Body of pancreas (tissue), 4 donors: ENCODE measurements at regions not wholly inside any gene's neighbourhood (a gene's known extent, or its start where the extent isn't known, plus 50 kb on each side); places are given as distances from the start of the nearest gene placed in this dataset.

Experiments used
- ATAC-seq: fragments of 150-250 bp; one replicate; pipeline ENCODE4 v1.9.1; 2016
- DNase-seq, 4 donors: peaks; one replicate each; pipeline ENCODE4 v3.0.0-alpha.2; 2019
- H3K27ac ChIP-seq, 4 donors: fragments of 200-600 bp; sonication (generic); 1 replicate in 3 of 4; 2 replicates in 1 of 4; pipeline versions ENCODE4 v1.5.1 to v1.6.1; 2016 to 2019; ENCODE audit warnings: mild to moderate bottlenecking in 1 of 4, mixed read lengths in 1 of 4, moderate library complexity in 1 of 4
- H3K27me3 ChIP-seq, 2 donors: fragments of 200-600 bp; sonication (generic); one replicate each; pipeline ENCODE4 v1.6.0; 2016; ENCODE audit warnings: mild to moderate bottlenecking in 1 of 2
- H3K36me3 ChIP-seq, 2 donors: fragments of 200-600 bp; sonication (generic); replicated peaks in 1 of 2; 2 replicates each; pipeline ENCODE4 v1.5.1; 2016; ENCODE audit warnings: low read depth in 2 of 2; ENCODE audit not compliant: insufficient read depth in 1 of 2
- H3K4me1 ChIP-seq: fragments of 200-600 bp; sonication (generic); one replicate; pipeline ENCODE4 v1.6.0; 2016
- H3K4me3 ChIP-seq, 2 donors: fragments of 200-600 bp; sonication (generic); 1 replicate in 1 of 2; 2 replicates in 1 of 2; pipeline ENCODE4 v1.5.1; 2016 to 2019
- H3K9me3 ChIP-seq, 3 donors: fragments of 200-600 bp; sonication (generic); 1 replicate in 2 of 3; 2 replicates in 1 of 3; pipeline ENCODE4 v1.5.1; 2016
- POLR2A ChIP-seq, 3 donors: fragments of 450-650 bp; IDR thresholded peaks; one replicate each; pipeline ENCODE4 v1.6.1; 2016; ENCODE audit warnings: antibody characterized with exemption in 3 of 3, mild to moderate bottlenecking in 2 of 3
- WGBS, 2 donors: methylation state at CpG; one replicate each; pipeline ENCODE4 v1.1.5; 2017; 5-methylcytosine and 5-hydroxymethylcytosine counted together
- intact Hi-C: fragments of 100-400 bp; cut with DNase I; formaldehyde crosslinking; loops from one replicate; pipeline ENCODE4 v1.15.1; 2023
- TF ChIP-seq, protein P1 (sequence below), 7 experiments: fragments of 450-650 bp in 4 of 7; fragments of 200-600 bp in 3 of 7; sonication (generic) in 3 of 7; IDR thresholded peaks; one replicate each; pipeline ENCODE4 v1.5.1; 2016 to 2019; ENCODE audit warnings: antibody characterized with exemption in 7 of 7

DNA sequence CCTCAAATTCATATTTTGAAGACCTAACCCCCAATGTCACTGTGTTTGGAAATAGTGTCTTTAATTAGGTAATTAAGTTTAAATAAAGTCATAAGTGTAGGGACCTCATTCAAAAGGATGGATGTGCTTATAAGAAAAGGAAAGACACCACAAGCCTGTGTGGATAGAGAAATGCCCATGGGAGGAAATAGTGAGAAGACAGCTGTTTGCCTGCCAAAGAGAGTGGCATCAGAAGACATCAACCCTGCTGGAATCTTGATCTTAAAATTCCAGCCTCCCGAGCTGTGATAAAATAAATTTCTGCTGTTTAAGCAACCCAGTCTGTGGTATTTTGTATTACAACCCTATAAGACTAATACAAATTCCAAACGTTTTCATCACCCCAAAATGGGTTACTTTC, 1867.9 kb upstream of the NUDT12 start:
- Histone ChIP-seq H3K9me3 (no peaks in the 10 kb centered on the region), H3K36me3 (no peaks in the 10 kb centered on the region), H3K27ac (no peak overlapping the region), H3K27me3 (no peaks in the 10 kb centered on the region), H3K4me3 (no peak overlapping the region), H3K4me1 (no peaks in the 10 kb centered on the region)
- no peak for DNase-seq
- intact Hi-C loops: no loop called here
- no peak for TF ChIP-seq POLR2A (IDR thresholded peaks at IDR 0.05)
- TF ChIP-seq, protein P1, sequence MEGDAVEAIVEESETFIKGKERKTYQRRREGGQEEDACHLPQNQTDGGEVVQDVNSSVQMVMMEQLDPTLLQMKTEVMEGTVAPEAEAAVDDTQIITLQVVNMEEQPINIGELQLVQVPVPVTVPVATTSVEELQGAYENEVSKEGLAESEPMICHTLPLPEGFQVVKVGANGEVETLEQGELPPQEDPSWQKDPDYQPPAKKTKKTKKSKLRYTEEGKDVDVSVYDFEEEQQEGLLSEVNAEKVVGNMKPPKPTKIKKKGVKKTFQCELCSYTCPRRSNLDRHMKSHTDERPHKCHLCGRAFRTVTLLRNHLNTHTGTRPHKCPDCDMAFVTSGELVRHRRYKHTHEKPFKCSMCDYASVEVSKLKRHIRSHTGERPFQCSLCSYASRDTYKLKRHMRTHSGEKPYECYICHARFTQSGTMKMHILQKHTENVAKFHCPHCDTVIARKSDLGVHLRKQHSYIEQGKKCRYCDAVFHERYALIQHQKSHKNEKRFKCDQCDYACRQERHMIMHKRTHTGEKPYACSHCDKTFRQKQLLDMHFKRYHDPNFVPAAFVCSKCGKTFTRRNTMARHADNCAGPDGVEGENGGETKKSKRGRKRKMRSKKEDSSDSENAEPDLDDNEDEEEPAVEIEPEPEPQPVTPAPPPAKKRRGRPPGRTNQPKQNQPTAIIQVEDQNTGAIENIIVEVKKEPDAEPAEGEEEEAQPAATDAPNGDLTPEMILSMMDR (IDR thresholded peaks at IDR 0.05): no peak
- WGBS, 2 donors: 21 to 32% methylated on average over 2 of the region's 2 CpGs
- ATAC-seq: no peak

DNA sequence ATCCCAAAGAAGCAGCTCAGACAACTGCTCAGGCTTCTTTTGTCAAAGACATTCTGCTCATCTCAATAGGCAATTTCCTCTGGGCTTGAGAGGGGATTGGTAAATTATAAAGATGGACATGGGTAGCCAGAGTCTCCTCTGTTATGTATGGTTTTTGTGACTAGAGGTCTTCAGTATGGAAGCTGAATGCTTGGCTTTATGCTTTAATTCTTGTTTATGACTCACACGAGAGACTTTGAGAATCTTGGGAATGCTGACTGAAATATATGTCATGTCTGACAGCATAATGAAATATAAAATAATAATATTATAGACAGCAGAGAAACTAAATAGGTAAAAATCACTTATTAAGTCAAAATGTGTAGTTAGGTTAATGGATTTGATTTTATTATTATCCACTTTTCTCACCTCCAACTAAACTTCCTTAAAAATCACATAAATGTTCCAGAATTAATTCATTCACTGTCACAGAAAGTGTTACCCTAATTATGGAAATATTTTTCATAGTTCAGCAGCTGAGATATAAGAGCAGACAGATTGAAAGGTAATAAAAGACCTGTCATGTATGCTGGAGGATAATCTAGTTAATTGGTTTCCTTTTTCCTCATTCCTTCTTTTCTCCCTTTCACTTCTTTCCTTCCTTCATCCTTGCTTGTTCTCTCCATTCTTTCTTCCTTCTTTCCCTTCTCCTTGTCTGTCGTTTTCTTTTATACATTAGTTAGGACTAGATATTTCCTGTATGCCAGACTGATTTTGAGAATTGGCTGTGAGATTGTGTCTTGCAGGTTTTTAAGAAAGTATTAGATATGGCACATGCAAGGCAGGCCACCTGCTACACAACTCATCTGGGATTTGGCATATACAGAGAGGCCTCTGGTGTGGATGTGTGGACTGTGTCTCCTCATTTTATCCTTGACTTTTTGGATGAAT, 1866.1 kb upstream of the NUDT12 start:
- Histone ChIP-seq H3K36me3 (no peaks in the 10 kb centered on the region), H3K4me3 (no peak overlapping the region), H3K27ac (no peak overlapping the region), H3K27me3 (no peaks in the 10 kb centered on the region), H3K9me3 (no peaks in the 10 kb centered on the region), H3K4me1 (no peaks in the 10 kb centered on the region)
- WGBS, 2 donors: 48 to 64% methylated on average over 2 of the region's 2 CpGs
- TF ChIP-seq POLR2A (IDR thresholded peaks at IDR 0.05): no peak
- TF ChIP-seq, protein P1 (IDR thresholded peaks at IDR 0.05): no peak
- ATAC-seq (no peak), DNase-seq (no peak)
- intact Hi-C loops: no loop called here

DNA sequence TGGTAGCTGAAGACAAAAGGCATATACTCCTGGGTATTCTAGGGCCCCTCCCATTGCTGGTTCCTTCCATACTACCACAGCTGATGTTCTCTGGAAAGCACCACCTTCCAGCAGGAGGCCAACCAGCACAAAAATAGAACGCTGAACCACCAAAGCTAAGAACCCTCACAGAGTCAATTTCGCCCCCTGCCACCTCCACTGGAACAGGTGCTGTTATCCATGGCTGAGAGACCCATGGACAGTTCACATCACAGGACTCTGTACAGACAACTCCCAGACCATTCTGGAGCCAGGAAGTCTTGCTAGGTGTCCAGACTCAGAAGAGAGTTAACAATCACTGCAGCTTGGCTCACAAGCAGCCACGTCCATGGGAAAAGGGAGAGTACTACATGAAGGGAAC, 1851.5 kb upstream of the NUDT12 start:
- intact Hi-C loops: no loop called here
- no peak for ATAC-seq
- 57 to 62% methylated on average over 3 of the region's 3 CpGs for WGBS, 2 donors
- no peak overlapping the region for H3K4me3 ChIP-seq
- TF ChIP-seq POLR2A (IDR thresholded peaks at IDR 0.05): no peak
- TF ChIP-seq, protein P1 (IDR thresholded peaks at IDR 0.05): no peak
- no peaks in the 10 kb centered on the region for H3K36me3 ChIP-seq
- DNase-seq: no peak
- no peaks in the 10 kb centered on the region for H3K27me3 ChIP-seq
- H3K27ac ChIP-seq: no peak overlapping the region
- no peaks in the 10 kb centered on the region for H3K9me3 ChIP-seq
- H3K4me1 ChIP-seq: no peaks in the 10 kb centered on the region

DNA sequence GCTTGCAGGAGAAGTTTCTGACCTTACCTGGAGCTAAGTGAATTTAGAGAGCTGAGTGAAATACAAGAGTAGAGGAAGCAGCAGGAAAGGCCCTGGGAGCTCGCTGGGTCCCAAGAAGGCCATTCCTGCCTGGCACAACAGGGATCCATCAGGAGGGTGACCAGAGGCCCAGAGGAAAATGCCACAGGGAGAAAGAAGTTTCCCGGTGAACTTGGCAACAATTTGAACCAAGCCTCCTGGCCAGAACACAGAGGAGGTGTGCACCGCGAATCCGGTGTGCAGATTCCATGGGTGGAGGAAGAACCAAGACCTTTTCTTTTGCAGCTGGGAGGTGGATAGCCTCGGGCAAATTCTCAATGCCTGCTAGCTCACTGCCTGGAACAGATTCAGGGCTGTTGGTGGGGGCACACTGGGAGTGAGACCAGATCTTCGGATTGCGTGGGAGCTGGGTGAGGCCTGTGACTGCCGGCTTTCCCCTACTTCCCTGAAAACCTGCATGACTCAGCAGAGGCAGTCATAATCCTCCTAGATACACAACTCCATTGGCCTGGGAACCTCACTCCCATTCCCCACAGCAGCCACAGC, 1850.9 kb upstream of the NUDT12 start:
- TF ChIP-seq, protein P1 (IDR thresholded peaks at IDR 0.05): no peak
- no peak for TF ChIP-seq POLR2A (IDR thresholded peaks at IDR 0.05)
- intact Hi-C loops: no loop called here
- Histone ChIP-seq H3K27me3 (no peaks in the 10 kb centered on the region), H3K4me3 (no peak overlapping the region), H3K36me3 (no peaks in the 10 kb centered on the region), H3K27ac (no peak overlapping the region), H3K9me3 (no peaks in the 10 kb centered on the region), H3K4me1 (no peaks in the 10 kb centered on the region)
- DNase-seq (no peak), ATAC-seq (no peak)
- WGBS, 2 donors: 81 to 83% methylated on average over 9 of the region's 9 CpGs
